Activated T-cell treated with anti-CD3 and anti-CD28 coated beads for 4 hours (primary cell): ENCODE measurements at regions not wholly inside any gene's neighbourhood (a gene's known extent, or its start where the extent isn't known, plus 50 kb on each side); places are given as distances from the start of the nearest gene placed in this dataset.
"Not testable (repeated sequence)": the region's sequence is repeated elsewhere in the genome, so short reads cannot be mapped to it uniquely, and the experiment has no call there.

Source experiments
- DNase-seq: peaks from one replicate; pipeline ENCODE4 v3.0.0-alpha.2; 2020

GRCh38 chr1:38608202-38608864 is 251.2 kb downstream of the RRAGC start:
- no peak for DNase-seq

GRCh38 chr1:38607526-38607925 is 252.0 kb downstream of the RRAGC start:
- DNase-seq: no peak

- no peak for DNase-seq
These were observed 254.5 kb downstream of the RRAGC start for GRCh38 chr1:38605063-38605462.

- DNase-seq: no peak
These were observed 255.7 kb downstream of the RRAGC start for GRCh38 chr1:38603907-38604306.

- no peak for DNase-seq
These were observed 258.7 kb downstream of the RRAGC start for GRCh38 chr1:38600905-38601304.

GRCh38 chr1:38600286-38600685 is 259.3 kb downstream of the RRAGC start:
- no peak for DNase-seq

GRCh38 chr1:38598118-38598517 is 261.5 kb downstream of the RRAGC start:
- no peak for DNase-seq

- DNase-seq: no peak
These were observed 270.5 kb downstream of the RRAGC start for GRCh38 chr1:38589036-38589435.

- no peak for DNase-seq
These were observed 271.8 kb downstream of the RRAGC start for GRCh38 chr1:38587766-38588165.

- DNase-seq: peak; percentile 33
These were observed 272.5 kb downstream of the RRAGC start for GRCh38 chr1:38586993-38587646.

- no peak for DNase-seq
These were observed 273.6 kb downstream of the RRAGC start for GRCh38 chr1:38585971-38586370.

GRCh38 chr1:38585460-38585859 is 274.1 kb downstream of the RRAGC start:
- DNase-seq: no peak

- no peak for DNase-seq
These were observed 274.9 kb downstream of the RRAGC start for GRCh38 chr1:38584448-38585355.

GRCh38 chr1:38583287-38583686 is 276.3 kb downstream of the RRAGC start:
- DNase-seq: not testable (repeated sequence)

- no peak for DNase-seq
These were observed 278.2 kb downstream of the RRAGC start for GRCh38 chr1:38581396-38581795.

- no peak for DNase-seq
These were observed 279.0 kb downstream of the RRAGC start for GRCh38 chr1:38580594-38580993.

- DNase-seq: no peak
These were observed 280.5 kb downstream of the RRAGC start for GRCh38 chr1:38579056-38579455.

- no peak for DNase-seq
These were observed 281.2 kb downstream of the RRAGC start for GRCh38 chr1:38578271-38578951.

GRCh38 chr1:38577937-38578270 is 281.7 kb downstream of the RRAGC start:
- DNase-seq: no peak

- no peak for DNase-seq
These were observed 282.2 kb downstream of the RRAGC start for GRCh38 chr1:38577385-38577784.

- DNase-seq: no peak
These were observed 283.3 kb downstream of the RRAGC start for GRCh38 chr1:38576241-38576640.

GRCh38 chr1:38571726-38572125 is 287.8 kb downstream of the RRAGC start:
- DNase-seq: no peak

GRCh38 chr1:38570657-38570975 is 289.0 kb downstream of the RRAGC start:
- DNase-seq: no peak
